ENCODE measurements at regions not wholly inside any gene's neighbourhood (a gene's known extent, or its start where the extent isn't known, plus 50 kb on each side); places are given as distances from the start of the nearest gene placed in this dataset.
A peak's percentile ranks its signal among the peaks of the same experiment; 100 is the strongest.

GRCh38 chr14:30045720-30046119 is 118.1 kb upstream of the PRKD1 start:
- intact Hi-C loops (cut with micrococcal nuclease; ENCODE audit: unreplicated experiment) = no loop called here
- H3K4me3 ChIP-seq (ENCODE audit: low read depth, low read length, poor library complexity, severe bottlenecking) = no peak overlapping the region
- no peaks in the 10 kb centered on the region for H3K27me3 ChIP-seq (replicated peaks; ENCODE audit: insufficient read depth, low read depth, low read length, poor library complexity)
- H3K27ac ChIP-seq (ENCODE audit: low read depth, low read length, poor library complexity, severe bottlenecking) = no peak overlapping the region
- BruUV-seq (replicated peaks) = no TSS peak
- no peak for DNase-seq (ENCODE audit: low spot score)
- no peaks in the 10 kb centered on the region for H3K4me1 ChIP-seq (ENCODE audit: insufficient read depth, low read length, poor library complexity, severe bottlenecking)
- ChIA-PET POLR2A (ENCODE audit: low non-redundant PET) (no interaction called here), CTCF (no interaction called here)
- H3K36me3 ChIP-seq (ENCODE audit: insufficient read depth, low read length, poor library complexity, severe bottlenecking) = no peaks in the 10 kb centered on the region
- H3K9me3 ChIP-seq (ENCODE audit: low read depth, low read length, poor library complexity, severe bottlenecking) = no peaks in the 10 kb centered on the region
- TF ChIP-seq, protein P1, sequence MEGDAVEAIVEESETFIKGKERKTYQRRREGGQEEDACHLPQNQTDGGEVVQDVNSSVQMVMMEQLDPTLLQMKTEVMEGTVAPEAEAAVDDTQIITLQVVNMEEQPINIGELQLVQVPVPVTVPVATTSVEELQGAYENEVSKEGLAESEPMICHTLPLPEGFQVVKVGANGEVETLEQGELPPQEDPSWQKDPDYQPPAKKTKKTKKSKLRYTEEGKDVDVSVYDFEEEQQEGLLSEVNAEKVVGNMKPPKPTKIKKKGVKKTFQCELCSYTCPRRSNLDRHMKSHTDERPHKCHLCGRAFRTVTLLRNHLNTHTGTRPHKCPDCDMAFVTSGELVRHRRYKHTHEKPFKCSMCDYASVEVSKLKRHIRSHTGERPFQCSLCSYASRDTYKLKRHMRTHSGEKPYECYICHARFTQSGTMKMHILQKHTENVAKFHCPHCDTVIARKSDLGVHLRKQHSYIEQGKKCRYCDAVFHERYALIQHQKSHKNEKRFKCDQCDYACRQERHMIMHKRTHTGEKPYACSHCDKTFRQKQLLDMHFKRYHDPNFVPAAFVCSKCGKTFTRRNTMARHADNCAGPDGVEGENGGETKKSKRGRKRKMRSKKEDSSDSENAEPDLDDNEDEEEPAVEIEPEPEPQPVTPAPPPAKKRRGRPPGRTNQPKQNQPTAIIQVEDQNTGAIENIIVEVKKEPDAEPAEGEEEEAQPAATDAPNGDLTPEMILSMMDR (conservative IDR thresholded peaks at IDR 0.05; ENCODE audit: low read depth, low read length) = no peak
- no peak for TF ChIP-seq EZH2 (IDR thresholded peaks at IDR 0.05; ENCODE audit: borderline replicate concordance, low read depth, low read length, poor library complexity, severe bottlenecking)

- BruUV-seq (replicated peaks) = no TSS peak
- H3K27me3 ChIP-seq (replicated peaks; ENCODE audit: insufficient read depth, low read depth, low read length, poor library complexity) = no peaks in the 10 kb centered on the region
- H3K9me3 ChIP-seq (ENCODE audit: low read depth, low read length, poor library complexity, severe bottlenecking) = no peaks in the 10 kb centered on the region
- H3K36me3 ChIP-seq (ENCODE audit: insufficient read depth, low read length, poor library complexity, severe bottlenecking) = no peaks in the 10 kb centered on the region
- no peak for TF ChIP-seq EZH2 (IDR thresholded peaks at IDR 0.05; ENCODE audit: borderline replicate concordance, low read depth, low read length, poor library complexity, severe bottlenecking)
- TF ChIP-seq, protein P1 (conservative IDR thresholded peaks at IDR 0.05; ENCODE audit: low read depth, low read length) = no peak
- ChIA-PET CTCF (no interaction called here), POLR2A (ENCODE audit: low non-redundant PET) (no interaction called here)
- H3K4me1 ChIP-seq (ENCODE audit: insufficient read depth, low read length, poor library complexity, severe bottlenecking) = no peaks in the 10 kb centered on the region
- no peak overlapping the region for H3K27ac ChIP-seq (ENCODE audit: low read depth, low read length, poor library complexity, severe bottlenecking)
- intact Hi-C loops (cut with micrococcal nuclease; ENCODE audit: unreplicated experiment) = no loop called here
- no peak overlapping the region for H3K4me3 ChIP-seq (ENCODE audit: low read depth, low read length, poor library complexity, severe bottlenecking)
- no peak for DNase-seq (ENCODE audit: low spot score)
Measured at GRCh38 chr14:30053103-30053502, 125.5 kb upstream of the PRKD1 start.

GRCh38 chr14:30054201-30054600 is 126.6 kb upstream of the PRKD1 start:
- ChIA-PET POLR2A (ENCODE audit: low non-redundant PET) (interaction anchor here (0.6 kb wide), 1 partner anchor 323 kb away, joined by 3 read pairs; no protein-coding TSS in a partner anchor), CTCF (no interaction called here)
- no peak overlapping the region for H3K27ac ChIP-seq (ENCODE audit: low read depth, low read length, poor library complexity, severe bottlenecking)
- DNase-seq (ENCODE audit: low spot score) = peak; percentile 25
- H3K4me1 ChIP-seq (ENCODE audit: insufficient read depth, low read length, poor library complexity, severe bottlenecking) = no peaks in the 10 kb centered on the region
- TF ChIP-seq EZH2 (IDR thresholded peaks at IDR 0.05; ENCODE audit: borderline replicate concordance, low read depth, low read length, poor library complexity, severe bottlenecking) = no peak
- TF ChIP-seq, protein P1 (conservative IDR thresholded peaks at IDR 0.05; ENCODE audit: low read depth, low read length) = no peak
- H3K4me3 ChIP-seq (ENCODE audit: low read depth, low read length, poor library complexity, severe bottlenecking) = no peak overlapping the region
- no peaks in the 10 kb centered on the region for H3K36me3 ChIP-seq (ENCODE audit: insufficient read depth, low read length, poor library complexity, severe bottlenecking)
- no peaks in the 10 kb centered on the region for H3K27me3 ChIP-seq (replicated peaks; ENCODE audit: insufficient read depth, low read depth, low read length, poor library complexity)
- intact Hi-C loops (cut with micrococcal nuclease; ENCODE audit: unreplicated experiment) = no loop called here
- no peaks in the 10 kb centered on the region for H3K9me3 ChIP-seq (ENCODE audit: low read depth, low read length, poor library complexity, severe bottlenecking)
- BruUV-seq (replicated peaks) = no TSS peak
